Renal pelvis (tissue), 1 donor: ENCODE measurements at regions not wholly inside any gene's neighbourhood (a gene's known extent, or its start where the extent isn't known, plus 50 kb on each side); places are given as distances from the start of the nearest gene placed in this dataset.
A peak's percentile ranks its signal among the peaks of the same experiment; 100 is the strongest.

Experiments
- DNase-seq: peaks from one replicate; pipeline ENCODE4 v3.0.0-alpha.2; 2013

- DNase-seq: no peak
Observed at GRCh38 chr13:53144826-53145225, 116.2 kb downstream of the OLFM4 start.

DNA sequence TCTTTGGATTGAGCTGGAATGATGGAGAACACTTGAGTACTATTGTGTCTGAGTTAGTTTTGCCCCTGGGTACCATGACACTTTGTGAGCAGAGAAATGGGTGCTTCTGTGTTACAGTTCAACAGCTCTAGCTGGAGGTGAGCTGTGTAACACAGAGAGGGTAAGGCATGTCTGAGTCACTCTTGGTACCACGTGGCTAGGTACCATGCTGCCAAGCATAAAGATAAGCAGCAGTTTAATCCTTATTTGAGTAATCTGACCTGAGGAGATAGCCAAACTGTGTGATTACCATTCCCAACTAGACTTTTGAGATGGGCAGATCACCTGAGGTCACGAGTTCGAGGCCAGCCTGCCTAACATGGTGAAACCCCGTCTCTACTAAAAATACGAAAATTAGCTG is 122.0 kb downstream of the OLFM4 start:
- DNase-seq: no peak

- DNase-seq: peak; percentile 56
Observed at GRCh38 chr13:53151336-53152056, 122.9 kb downstream of the OLFM4 start.

DNA sequence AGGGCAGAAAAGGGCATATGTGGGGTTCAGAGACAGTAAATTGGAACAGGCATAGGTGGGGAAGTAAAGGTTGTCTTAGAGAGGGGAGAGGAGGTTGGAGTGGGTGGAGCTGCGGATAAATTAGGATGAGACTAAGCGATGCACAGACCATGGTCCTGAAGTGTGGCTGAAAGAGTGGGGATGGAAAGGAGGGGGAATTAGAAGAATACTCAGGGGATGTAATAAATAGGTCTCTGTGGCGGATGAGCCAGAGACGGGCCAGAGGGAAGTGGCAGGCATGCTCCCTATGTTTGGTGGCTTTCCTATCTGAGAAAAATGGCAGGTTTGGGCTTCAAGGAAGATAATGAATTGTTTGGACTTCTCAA is 123.4 kb downstream of the OLFM4 start:
- DNase-seq: no peak

DNA sequence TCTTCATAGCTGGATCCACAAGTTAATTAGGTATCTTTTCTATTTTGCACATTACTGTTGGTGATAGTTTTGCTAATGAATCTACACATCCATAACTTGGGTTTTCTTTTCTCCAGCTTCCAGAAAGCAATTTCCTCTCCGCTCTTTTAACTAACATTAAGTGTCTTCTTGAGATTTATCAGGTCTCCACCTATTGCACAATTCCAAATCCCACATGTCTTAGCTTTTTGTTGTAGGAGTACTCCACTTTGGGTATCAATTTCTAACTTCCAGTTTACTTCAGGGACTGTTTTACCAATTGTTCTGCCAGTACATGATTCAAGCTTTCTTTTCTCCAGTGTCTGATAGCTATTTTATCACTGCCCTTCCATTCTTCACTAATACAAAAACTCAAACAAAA is 129.6 kb downstream of the OLFM4 start:
- no peak for DNase-seq

DNA sequence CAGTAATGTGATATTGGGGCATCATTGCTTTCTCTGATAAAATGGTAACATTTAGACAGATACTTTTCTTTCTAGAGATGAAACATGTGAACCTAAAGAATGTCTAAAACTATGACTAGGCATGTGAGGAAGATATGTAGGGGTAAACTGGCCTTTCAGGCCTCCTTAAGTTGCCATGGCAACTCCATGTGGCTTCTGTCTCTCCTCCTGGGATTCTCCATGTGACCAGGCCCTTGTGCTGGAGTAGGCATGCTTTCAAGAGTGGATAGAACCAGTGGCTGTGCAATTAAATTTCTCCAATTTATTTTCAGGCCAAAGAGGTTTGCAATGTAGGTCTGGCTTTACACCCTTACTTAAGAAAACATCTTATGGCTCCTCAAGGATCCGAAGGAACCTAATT is 130.8 kb downstream of the OLFM4 start:
- no peak for DNase-seq

DNA sequence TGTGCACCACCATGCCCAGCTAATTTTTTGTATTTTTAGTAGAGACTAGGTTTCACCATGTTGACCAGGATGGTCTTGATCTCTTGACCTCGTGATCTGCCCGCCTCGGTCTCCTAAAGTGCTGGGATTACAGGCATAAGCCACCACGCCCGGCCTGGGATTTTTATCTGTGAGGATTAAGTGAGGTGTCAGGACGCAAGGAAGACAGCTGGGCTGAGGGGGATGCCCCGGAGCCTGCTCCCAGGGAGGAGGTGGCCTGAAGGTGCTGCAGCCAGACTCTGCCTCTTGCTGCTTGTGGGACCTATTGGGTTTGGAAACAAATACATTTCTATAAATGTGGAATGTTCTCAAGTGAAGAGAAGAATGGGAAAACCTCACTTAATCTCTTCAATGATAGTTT is 131.6 kb downstream of the OLFM4 start:
- DNase-seq: no peak

DNA sequence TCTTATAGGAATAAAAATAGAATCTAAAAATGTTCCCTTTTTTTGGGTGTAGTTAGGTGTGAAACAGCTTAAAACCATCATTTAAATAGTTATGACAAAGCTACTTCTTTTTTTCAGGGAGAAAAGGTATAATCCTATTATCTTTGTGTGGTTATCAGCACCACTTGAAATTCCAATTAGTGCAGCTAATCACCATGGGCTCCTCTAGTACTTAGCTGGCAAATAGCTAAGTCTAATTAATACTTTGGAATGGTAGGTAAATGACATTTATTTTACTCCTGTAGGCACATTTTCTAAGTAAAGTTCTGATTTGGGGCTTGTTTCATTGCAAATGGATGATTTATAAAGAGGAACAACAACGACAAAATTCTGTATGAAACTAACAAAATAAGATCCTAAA is 132.6 kb downstream of the OLFM4 start:
- no peak for DNase-seq

GRCh38 chr13:53165261-53165660 is 136.6 kb downstream of the OLFM4 start:
- no peak for DNase-seq

GRCh38 chr13:53167561-53167960 is 138.9 kb downstream of the OLFM4 start:
- no peak for DNase-seq

DNA sequence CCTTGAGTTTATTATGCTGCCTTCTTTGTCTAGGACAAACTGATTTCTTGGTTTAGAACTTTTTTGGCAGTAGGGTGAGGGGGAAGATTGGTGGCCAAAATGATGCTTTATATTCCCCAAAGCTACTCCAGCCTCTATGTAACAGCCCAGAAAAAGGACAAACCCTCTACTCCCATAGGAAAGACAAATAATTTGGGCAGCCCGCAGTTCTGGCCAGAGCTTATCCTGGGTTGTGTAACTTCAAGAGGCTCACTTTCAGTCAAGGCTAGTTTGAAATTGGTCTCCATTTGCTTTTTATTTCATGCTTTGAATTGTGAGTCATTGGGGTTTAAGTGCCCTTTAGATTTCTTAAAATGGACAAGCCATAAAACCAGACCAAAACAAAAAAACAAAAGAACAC is 142.3 kb downstream of the OLFM4 start:
- no peak for DNase-seq

GRCh38 chr13:53174545-53174944 is 145.9 kb downstream of the OLFM4 start:
- no peak for DNase-seq

DNA sequence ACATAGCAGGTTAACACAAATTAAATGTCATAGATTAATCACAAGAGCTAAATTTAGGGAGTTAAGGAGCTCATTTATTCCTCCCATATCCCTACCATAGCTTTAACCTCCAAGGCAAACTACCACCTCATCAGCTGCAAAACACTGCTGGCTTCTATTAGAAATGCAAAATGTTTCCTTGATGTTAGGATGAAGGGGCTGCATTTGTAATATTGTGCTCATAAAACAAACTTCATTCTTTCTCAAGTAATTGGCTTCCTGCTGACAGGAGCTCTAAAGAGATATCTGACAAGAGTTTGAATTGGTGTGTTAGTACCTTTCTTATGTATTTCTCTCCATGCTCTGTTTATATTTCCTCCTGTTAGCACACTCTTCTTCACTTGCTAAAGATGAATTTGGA is 152.1 kb downstream of the OLFM4 start:
- DNase-seq: no peak

GRCh38 chr13:53182724-53183123 is 154.1 kb downstream of the OLFM4 start:
- no peak for DNase-seq

DNA sequence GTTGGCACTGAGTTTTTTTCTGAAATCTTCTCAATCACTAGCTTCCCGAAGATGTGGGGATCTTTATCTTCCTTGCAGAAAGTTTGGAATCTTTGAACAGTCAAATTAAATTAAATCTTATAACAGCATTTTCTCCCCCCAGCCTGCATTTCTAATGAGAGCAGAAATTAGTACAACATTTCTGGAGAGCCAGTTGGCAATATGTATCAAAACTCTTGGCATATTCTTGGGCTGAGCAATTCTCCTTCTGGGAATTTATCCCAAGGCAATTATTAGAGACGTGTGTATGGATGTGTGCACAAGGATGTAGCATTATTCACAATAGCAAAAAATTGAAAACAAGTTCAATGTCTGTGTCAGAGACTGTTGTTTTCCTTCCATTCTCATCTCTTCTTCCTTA is 159.5 kb downstream of the OLFM4 start:
- no peak for DNase-seq

GRCh38 chr13:53189162-53189561 is 160.5 kb downstream of the OLFM4 start:
- DNase-seq: no peak

DNA sequence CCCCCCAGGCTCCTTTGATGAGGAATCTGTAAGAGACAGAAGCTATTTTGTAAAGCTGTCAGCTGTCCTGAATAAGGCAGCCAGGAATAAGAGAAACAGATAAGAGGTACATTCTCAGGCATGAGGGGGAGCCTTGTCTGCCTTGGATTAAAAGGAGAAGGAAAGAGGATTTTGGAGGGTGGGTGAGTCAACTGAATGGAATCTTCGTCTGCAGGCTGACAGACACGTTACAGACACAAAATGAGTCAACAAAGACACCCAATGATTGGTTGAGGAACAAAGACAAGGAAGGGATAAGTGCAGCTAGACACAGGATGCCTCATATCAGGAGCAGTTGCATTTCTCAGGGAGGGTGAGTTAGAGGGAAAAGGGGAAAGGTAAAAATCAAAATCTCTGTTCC is 162.5 kb downstream of the OLFM4 start:
- no peak for DNase-seq

DNA sequence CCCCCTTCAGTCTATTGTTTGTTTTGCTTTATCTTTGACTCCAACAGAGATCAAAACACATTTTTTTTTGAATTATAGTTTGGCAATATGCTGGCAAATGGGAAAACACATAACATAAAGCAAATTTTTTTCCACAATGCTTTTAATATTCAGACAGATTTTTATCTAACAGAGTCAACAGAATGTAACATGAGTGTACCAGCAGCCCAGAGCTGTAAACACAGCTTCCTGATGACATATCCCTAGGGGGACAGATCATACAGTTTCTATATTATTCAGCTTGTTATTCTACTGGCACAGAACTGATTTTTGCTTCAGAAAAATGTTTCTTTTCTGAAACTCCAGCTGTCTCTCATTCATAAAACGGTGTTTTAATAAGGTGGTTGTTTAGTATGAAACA is 168.8 kb downstream of the OLFM4 start:
- DNase-seq: no peak

DNA sequence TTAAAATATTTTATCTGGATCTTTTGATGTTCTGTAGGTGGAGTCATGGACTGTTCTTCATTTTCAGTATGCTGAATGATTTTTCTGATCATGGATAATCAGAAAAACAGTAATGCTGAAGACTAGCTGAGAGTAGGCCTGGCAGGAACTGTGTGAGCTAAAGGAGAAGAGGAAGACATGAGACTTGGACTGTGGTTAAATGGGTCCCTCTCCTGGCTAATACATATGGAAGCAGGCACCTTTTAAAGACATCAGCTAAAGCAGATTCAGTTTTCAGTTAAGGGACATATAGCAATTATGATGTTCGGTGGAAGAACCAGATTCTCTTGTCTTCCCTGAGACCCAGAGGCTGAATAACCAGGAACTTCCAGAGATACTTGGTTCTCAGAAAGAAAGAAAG is 169.4 kb downstream of the OLFM4 start:
- DNase-seq: no peak

DNA sequence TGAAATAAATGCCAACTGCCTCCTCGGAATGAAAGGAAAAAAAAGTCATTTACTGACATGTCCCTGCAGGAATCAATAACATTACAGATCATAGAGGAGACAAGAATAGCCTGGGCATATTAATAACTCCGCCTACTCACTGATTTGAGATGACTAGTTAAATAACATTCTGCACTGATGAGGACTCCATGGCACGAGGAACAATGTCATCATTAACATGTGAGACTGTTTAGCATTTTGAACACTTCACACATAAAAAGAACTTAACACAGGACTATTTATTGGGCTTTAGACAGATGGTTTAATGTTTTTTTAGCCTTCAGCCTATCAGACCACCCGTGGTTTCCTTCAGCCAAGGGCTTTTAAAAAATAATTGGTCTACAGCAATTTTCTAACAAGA is 170.1 kb downstream of the OLFM4 start:
- no peak for DNase-seq

- DNase-seq: no peak
Observed at GRCh38 chr13:53200075-53200474, 171.5 kb downstream of the OLFM4 start.

GRCh38 chr13:53200498-53201453 is 172.2 kb downstream of the OLFM4 start:
- DNase-seq: peak; percentile 62

GRCh38 chr13:53201454-53202225 is 173.0 kb downstream of the OLFM4 start:
- peak; percentile 14 for DNase-seq
